GM18505 (cell line): ENCODE measurements at regions not wholly inside any gene's neighbourhood (a gene's known extent, or its start where the extent isn't known, plus 50 kb on each side); places are given as distances from the start of the nearest gene placed in this dataset.
"Not testable (repeated sequence)": the region's sequence is repeated elsewhere in the genome, so short reads cannot be mapped to it uniquely, and the experiment has no call there.

ENCODE experiments used
- ATAC-seq: cut with Tn5 transposase; IDR thresholded peaks from one replicate; pipeline ENCODE4 v1.9.1; 2021; ENCODE audit not compliant: unreplicated experiment
- POLR2A ChIP-seq: IDR thresholded peaks from 4 replicates; pipeline ENCODE4 v1.6.1; 2011; ENCODE audit warnings: borderline replicate concordance; ENCODE audit not compliant: insufficient read depth, insufficient read length; ENCODE audit errors: extremely low read depth

DNA sequence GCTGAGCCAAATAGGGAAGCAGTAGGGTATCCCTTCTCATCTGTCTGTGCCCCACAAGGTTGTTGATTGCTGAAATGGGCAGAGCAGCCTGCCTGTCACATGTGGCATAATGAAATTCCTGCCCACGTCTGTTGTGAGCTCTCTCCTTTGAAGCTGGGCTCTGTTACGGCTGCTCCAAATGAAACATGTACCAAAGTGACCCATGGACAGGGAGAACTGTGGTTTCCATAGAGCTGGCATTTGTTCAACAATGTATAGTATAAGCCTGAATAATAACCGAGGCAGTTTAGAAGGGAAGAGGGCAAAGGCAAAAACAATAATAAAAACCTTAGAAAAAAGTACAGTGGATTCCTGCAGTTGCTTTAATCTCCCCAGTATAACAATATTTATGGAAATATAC lies 149.7 kb downstream of the LYPLAL1 start:
- no peak for TF ChIP-seq POLR2A

DNA sequence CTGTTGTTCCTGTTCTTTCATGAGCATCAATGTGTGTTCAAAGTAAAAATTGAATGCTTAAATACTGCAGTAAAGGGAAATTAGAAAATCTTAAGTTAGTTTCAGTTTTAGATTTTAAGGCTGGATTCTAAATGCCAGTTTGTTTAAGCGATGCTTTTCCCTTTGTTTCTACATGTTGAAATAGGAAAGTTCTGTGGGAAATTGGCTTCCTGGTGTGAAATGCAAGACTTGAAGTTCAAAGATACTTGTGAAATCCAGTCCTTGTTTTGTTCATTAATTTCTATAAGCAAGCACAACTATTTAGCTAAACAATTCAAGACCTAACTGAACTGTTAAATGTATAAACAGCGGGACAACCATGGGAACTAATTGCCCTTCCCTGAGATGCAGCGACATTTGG lies 149.1 kb downstream of the LYPLAL1 start:
- TF ChIP-seq POLR2A, result no peak
- no peak for ATAC-seq

More for the DNA sequence above, 149.7 kb downstream of the LYPLAL1 start:
- ATAC-seq, result no peak

DNA sequence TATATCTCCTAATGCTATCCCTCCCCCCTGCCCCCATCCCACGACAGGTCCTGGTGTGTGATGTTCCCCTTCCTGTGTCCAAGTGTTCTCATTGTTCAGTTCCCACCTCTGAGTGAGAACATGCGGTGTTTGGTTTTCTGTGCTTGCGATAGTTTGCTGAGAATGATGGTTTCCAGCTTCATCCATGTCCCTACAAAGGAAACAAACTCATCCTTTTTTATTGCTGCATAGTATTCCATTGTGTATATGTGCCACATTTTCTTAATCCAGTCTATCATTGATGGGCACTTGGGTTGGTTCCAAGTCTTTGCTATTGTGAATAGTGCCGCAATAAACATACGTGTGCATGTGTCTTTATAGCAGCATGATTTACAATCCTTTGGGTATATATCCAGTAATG lies 146.9 kb downstream of the LYPLAL1 start:
- ATAC-seq, result not testable (repeated sequence)

- TF ChIP-seq POLR2A, result no peak
- ATAC-seq, result no peak
These were observed 145.1 kb downstream of the LYPLAL1 start for GRCh38 chr1:219318826-219319225.

- ATAC-seq, result no peak
- no peak for TF ChIP-seq POLR2A
These were observed 144.2 kb downstream of the LYPLAL1 start for GRCh38 chr1:219317762-219318353.

DNA sequence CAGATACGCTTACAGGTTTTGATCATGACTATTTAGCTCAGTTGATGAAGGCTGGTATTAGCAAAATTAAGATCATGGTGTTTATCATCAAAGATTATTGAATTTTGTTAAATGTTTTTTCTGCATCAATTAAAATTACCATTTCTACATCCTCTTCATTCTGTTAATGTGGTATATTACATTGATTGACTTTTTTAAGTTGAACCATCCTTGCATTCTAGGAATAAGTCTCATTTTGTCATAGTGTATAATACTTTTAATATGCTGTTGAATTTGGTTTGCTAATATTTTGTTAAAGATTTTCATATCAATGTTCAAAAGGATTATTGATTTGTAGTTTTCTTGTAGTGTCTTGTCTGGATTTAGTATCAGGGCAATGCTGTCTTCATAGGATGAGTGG lies 142.4 kb downstream of the LYPLAL1 start:
- ATAC-seq, result no peak
- TF ChIP-seq POLR2A, result no peak

GRCh38 chr1:219313961-219314360 lies 140.3 kb downstream of the LYPLAL1 start:
- no peak for ATAC-seq
- TF ChIP-seq POLR2A, result no peak

GRCh38 chr1:219312967-219313366 lies 139.3 kb downstream of the LYPLAL1 start:
- no peak for ATAC-seq

GRCh38 chr1:219310181-219310728 lies 136.6 kb downstream of the LYPLAL1 start:
- ATAC-seq, result no peak
- TF ChIP-seq POLR2A, result no peak

More at GRCh38 chr1:219312967-219313366, 139.3 kb downstream of the LYPLAL1 start:
- no peak for TF ChIP-seq POLR2A

DNA sequence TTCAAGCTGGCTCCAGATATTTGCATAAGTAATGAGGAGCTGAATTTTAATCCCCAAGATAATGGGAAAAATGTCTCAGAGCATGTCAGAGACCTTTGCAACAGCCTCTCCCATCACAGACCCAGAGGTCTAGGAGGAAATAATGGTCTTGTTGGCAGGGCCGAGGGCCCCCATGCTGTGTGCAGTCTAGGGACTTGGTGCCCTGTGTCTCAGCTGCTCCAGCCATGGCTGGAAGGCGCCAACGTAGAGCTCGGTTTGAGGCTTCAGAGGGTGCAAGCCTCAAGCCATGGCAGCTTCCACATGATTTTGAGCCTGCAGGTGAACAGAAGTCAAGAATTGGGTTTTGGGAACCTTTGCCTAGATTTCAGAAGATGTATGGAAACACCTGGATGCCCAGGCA lies 134.7 kb downstream of the LYPLAL1 start:
- no peak for TF ChIP-seq POLR2A
- no peak for ATAC-seq

DNA sequence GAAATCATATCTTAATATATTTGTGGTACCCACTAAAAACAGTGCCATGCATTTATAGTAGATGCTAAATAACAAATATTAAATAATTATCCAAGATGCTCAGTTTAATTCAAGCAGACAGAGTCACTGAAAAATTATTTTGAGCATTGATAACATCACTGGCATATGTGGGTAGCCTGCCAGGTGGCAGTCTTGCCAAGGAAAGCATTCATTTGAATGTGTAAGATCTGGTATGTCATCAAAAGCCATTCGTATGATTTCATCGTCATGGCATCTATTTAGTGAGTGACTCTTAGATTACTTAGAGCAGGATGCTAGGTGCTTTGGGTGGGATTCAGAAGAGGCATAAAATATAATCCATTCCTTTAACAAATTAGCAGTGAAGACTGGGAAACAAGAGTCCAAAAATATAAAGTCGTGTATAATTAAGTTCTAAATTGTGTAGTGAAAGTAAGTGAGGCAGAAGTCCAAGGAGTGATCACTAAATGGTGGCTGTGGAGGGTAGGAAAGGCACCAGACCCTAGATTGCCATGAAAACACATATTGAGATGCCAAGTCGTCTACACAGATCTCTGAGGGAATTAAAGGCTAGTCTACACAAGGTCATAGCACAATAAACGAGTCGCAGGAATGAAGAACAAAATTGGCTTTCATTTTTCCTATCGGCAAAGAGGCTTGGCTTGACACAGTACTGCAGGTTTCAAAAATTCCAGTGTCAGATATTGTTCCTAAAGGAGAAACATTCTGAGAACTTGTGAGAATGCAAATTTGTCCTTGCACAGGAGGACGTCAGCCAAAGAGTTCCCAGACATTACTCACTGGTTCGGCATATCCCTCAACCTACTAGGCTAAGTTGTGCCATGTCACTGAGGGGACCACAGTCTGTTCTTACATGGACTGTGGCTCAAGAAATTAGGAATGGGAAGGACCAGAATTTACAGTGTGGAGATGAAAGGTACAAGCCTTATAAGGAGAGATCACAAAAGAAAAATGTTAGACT lies 130.8 kb downstream of the LYPLAL1 start:
- ATAC-seq, result no peak
- no peak for TF ChIP-seq POLR2A

DNA sequence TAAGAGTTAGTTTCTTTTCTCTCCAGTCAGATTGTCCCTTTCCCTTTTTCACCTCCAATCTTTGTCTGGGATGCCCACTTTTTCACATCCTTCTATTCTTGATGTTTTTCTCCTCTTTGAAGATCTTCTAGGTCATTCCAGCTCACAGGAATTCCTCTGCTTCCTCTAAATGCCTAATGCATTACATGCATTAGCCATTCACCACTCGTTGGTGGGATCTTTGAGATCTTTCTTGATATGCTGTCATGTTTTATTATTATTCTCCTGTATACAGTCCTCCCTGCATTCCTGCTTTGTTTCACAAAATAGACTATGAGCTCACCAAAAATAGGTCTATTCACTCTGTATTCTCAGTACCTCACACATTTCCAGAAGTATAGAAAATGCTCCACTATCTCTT lies 129.0 kb downstream of the LYPLAL1 start:
- ATAC-seq, result no peak
- no peak for TF ChIP-seq POLR2A

DNA sequence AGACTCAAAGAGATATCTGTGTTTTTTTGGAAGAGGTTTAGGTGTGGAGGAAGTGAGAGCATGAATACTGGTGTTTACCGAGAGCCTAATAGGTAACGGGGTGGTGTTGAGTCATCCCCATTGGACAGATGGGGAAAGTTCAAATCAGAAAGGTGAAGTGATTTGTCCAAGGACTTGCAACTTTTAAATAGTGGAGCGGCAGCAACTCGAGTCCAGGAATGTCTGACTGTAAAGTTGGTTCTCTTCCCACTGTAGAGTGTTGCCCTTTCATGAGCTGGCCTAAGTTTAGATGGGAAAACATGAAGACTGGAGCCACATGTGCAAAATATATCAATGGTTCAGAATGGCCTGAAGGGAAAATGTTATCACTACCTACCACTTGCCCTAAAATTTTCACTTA lies 125.7 kb downstream of the LYPLAL1 start:
- no peak for ATAC-seq

More for the DNA sequence above, 125.7 kb downstream of the LYPLAL1 start:
- no peak for TF ChIP-seq POLR2A
